A673 (cell line): ENCODE measurements at regions not wholly inside any gene's neighbourhood (a gene's known extent, or its start where the extent isn't known, plus 50 kb on each side); places are given as distances from the start of the nearest gene placed in this dataset.

Source experiments
- EZH2 ChIP-seq: fragments of 200-600 bp; sonication (generic); IDR thresholded peaks from 2 replicates; pipeline ENCODE4 v1.6.1; 2017; ENCODE audit warnings: borderline replicate concordance, low read depth, mild to moderate bottlenecking, mixed read lengths, antibody characterized with exemption, low read length; ENCODE audit not compliant: poor library complexity, severe bottlenecking
- TF ChIP-seq, protein P1 (sequence below): fragments of 300-800, 200-600 bp; sonication (generic); conservative IDR thresholded peaks from 2 replicates; pipeline ENCODE4 v1.5.1; 2017; ENCODE audit warnings: low read depth, mild to moderate bottlenecking, antibody characterized with exemption, low read length, moderate library complexity, mixed read lengths

DNA sequence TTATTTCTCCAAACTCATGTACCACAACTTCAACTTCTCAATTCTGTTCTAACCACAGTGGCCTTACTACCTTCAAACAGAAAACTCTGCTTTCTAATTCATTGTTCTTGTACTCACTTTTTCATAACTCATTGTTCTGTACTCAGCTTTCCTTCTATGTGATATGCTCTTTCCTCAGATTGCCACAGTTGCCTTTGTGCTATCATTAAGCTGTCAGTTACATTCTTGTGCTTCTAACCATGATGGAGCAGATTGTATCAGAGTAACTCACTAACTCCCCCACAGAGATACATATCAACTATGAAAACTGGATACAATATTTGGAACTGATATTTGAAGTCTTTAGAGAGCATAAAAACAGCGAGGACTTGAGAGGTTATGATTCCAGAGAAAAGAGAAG, 1213.7 kb downstream of the KCNT2 start:
- TF ChIP-seq, protein P1, sequence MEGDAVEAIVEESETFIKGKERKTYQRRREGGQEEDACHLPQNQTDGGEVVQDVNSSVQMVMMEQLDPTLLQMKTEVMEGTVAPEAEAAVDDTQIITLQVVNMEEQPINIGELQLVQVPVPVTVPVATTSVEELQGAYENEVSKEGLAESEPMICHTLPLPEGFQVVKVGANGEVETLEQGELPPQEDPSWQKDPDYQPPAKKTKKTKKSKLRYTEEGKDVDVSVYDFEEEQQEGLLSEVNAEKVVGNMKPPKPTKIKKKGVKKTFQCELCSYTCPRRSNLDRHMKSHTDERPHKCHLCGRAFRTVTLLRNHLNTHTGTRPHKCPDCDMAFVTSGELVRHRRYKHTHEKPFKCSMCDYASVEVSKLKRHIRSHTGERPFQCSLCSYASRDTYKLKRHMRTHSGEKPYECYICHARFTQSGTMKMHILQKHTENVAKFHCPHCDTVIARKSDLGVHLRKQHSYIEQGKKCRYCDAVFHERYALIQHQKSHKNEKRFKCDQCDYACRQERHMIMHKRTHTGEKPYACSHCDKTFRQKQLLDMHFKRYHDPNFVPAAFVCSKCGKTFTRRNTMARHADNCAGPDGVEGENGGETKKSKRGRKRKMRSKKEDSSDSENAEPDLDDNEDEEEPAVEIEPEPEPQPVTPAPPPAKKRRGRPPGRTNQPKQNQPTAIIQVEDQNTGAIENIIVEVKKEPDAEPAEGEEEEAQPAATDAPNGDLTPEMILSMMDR, result no peak
- TF ChIP-seq EZH2, result no peak
